IMR-90 (cell line): ENCODE measurements at regions not wholly inside any gene's neighbourhood (a gene's known extent, or its start where the extent isn't known, plus 50 kb on each side); places are given as distances from the start of the nearest gene placed in this dataset.

ENCODE experiments used
- ATAC-seq: fragments of 200-7000 bp; cut with Tn5 transposase; 2 replicates; pipeline ENCODE4 v1.9.1; 2020; ENCODE audit warnings: low read depth, mild to moderate bottlenecking, moderate library complexity
- BruUV-seq: library from RNA; stranded (reverse); fragments of 400-500 nt; replicated peaks from 2 replicates; lab custom pipeline; 2021; lab: Mats Ljungman, UMichigan
- CTCF ChIA-PET: fragments of 300-600 bp; formaldehyde crosslinking; extraction: SDS; loops from one replicate; lab custom pipeline; 2021; ENCODE audit warnings: antibody characterized with exemption; lab: Yijun Ruan, JAX
- POLR2A ChIA-PET: fragments of 300-600 bp; sonication (Branson Sonifier 250); formaldehyde crosslinking; loops from one replicate; lab custom pipeline; 2022; ENCODE audit warnings: antibody characterized with exemption; ENCODE audit not compliant: unreplicated experiment; lab: Charles Lee
- DNase-seq: peaks from one replicate; pipeline ENCODE4 v3.0.0; 2013
- H2AFZ ChIP-seq: replicated peaks from 2 replicates; pipeline ENCODE3; 2013; ENCODE audit warnings: low read length, mild to moderate bottlenecking; ENCODE audit not compliant: poor library complexity
- H2AK5ac ChIP-seq: 2 replicates; pipeline ENCODE4 v1.6.1; 2013; ENCODE audit warnings: low read depth, low read length, inconsistent platforms
- H2AK9ac ChIP-seq: replicated peaks from 2 replicates; pipeline ENCODE3; 2013; ENCODE audit warnings: mild to moderate bottlenecking, low read depth, low read length, moderate library complexity; ENCODE audit not compliant: poor library complexity
- H2BK120ac ChIP-seq: 2 replicates; pipeline ENCODE4 v1.6.1; 2013; ENCODE audit warnings: low read depth, low read length, inconsistent platforms
- H2BK15ac ChIP-seq: 3 replicates; pipeline ENCODE4 v1.6.1; 2013; ENCODE audit warnings: low read depth, low read length, inconsistent platforms
- H2BK20ac ChIP-seq: 2 replicates; pipeline ENCODE4 v1.6.1; 2013; ENCODE audit warnings: low read depth, mild to moderate bottlenecking, inconsistent platforms, low read length, moderate library complexity
- H2BK5ac ChIP-seq: 2 replicates; pipeline ENCODE4 v1.6.1; 2013; ENCODE audit warnings: mild to moderate bottlenecking, low read depth, low read length, inconsistent platforms; ENCODE audit not compliant: poor library complexity, severe bottlenecking
- H3K14ac ChIP-seq: replicated peaks from 2 replicates; pipeline ENCODE4 v1.6.1; 2013; ENCODE audit warnings: low read depth, low read length, inconsistent platforms
- H3K18ac ChIP-seq: 2 replicates; pipeline ENCODE4 v1.6.1; 2013; ENCODE audit warnings: low read depth, low read length, control low read depth
- H3K23ac ChIP-seq: 2 replicates; pipeline ENCODE4 v1.6.1; 2013; ENCODE audit warnings: low read depth, low read length, inconsistent platforms
- H3K27ac ChIP-seq: 2 replicates; pipeline ENCODE4 v1.5.1; 2013; ENCODE audit warnings: mild to moderate bottlenecking, control low read depth, low read length; ENCODE audit not compliant: insufficient read depth
- H3K27me3 ChIP-seq: 2 replicates; pipeline ENCODE4 v1.6.1; 2013; ENCODE audit warnings: low read length; ENCODE audit not compliant: control insufficient read depth, insufficient read depth
- H3K36me3 ChIP-seq: 2 replicates; pipeline ENCODE4 v1.6.1; 2013; ENCODE audit warnings: low read length, mixed read lengths; ENCODE audit not compliant: control insufficient read depth, insufficient read depth
- H3K4ac ChIP-seq: 2 replicates; pipeline ENCODE4 v1.6.1; 2013; ENCODE audit warnings: low read depth, low read length, inconsistent platforms
- H3K4me1 ChIP-seq: 2 replicates; pipeline ENCODE4 v1.6.1; 2013; ENCODE audit warnings: low read length, mixed read lengths; ENCODE audit not compliant: control insufficient read depth, insufficient read depth
- H3K4me2 ChIP-seq: 2 replicates; pipeline ENCODE4 v1.6.1; 2013; ENCODE audit warnings: low read depth, mild to moderate bottlenecking, control low read depth, low read length, moderate library complexity
- H3K4me3 ChIP-seq: 2 replicates; pipeline ENCODE4 v1.5.1; 2013; ENCODE audit warnings: low read depth, mild to moderate bottlenecking, control low read depth, low read length, moderate library complexity; ENCODE audit not compliant: insufficient read depth
- H3K56ac ChIP-seq: 2 replicates; pipeline ENCODE4 v1.6.1; 2013; ENCODE audit warnings: low read length, inconsistent platforms; ENCODE audit not compliant: insufficient read depth; ENCODE audit errors: extremely low read depth
- H3K79me1 ChIP-seq, 2 experiments: 2 replicates each; pipeline ENCODE4 v1.6.1; 2013; ENCODE audit warnings: low read length in 2 of 2, inconsistent platforms in 1 of 2, low read depth in 1 of 2
- H3K9ac ChIP-seq: 2 replicates; pipeline ENCODE4 v1.6.1; 2013; ENCODE audit warnings: low read depth, low read length, control low read depth
- H3K9me1 ChIP-seq: 2 replicates; pipeline ENCODE4 v1.6.1; 2013; ENCODE audit warnings: low read length, inconsistent platforms; ENCODE audit not compliant: insufficient read depth
- H3K9me3 ChIP-seq: 2 replicates; pipeline ENCODE4 v1.6.1; 2013; ENCODE audit warnings: low read length; ENCODE audit not compliant: control insufficient read depth, insufficient read depth
- H4K20me1 ChIP-seq: 2 replicates; pipeline ENCODE4 v1.6.1; 2013; ENCODE audit warnings: low read length, inconsistent platforms; ENCODE audit not compliant: insufficient read depth
- H4K5ac ChIP-seq: 2 replicates; pipeline ENCODE4 v1.6.1; 2013; ENCODE audit warnings: mild to moderate bottlenecking, low read depth, low read length, control low read depth
- H4K8ac ChIP-seq, 2 experiments: 2 replicates each; pipeline ENCODE4 v1.6.1; 2013; ENCODE audit warnings: low read depth in 2 of 2, low read length in 2 of 2, control low read depth in 1 of 2, inconsistent platforms in 1 of 2
- H4K91ac ChIP-seq: 2 replicates; pipeline ENCODE4 v1.6.1; 2013; ENCODE audit warnings: low read depth, low read length, inconsistent platforms; ENCODE audit not compliant: insufficient read depth
- BHLHE40 ChIP-seq: fragments of 150-350 bp; IDR thresholded peaks from 2 replicates; pipeline ENCODE4 v1.6.1; 2016; ENCODE audit warnings: mild to moderate bottlenecking, low read depth, low read length
- CEBPB ChIP-seq: IDR thresholded peaks from 2 replicates; pipeline ENCODE4 v1.6.1; 2012; ENCODE audit warnings: low read depth, low read length, improper control_type of control experiment
- CHD1 ChIP-seq: IDR thresholded peaks from 2 replicates; pipeline ENCODE4 v1.6.1; 2012; ENCODE audit warnings: low read depth, low read length, improper control_type of control experiment
- ELK1 ChIP-seq: fragments of 150-350 bp; IDR thresholded peaks from 2 replicates; pipeline ENCODE4 v1.6.1; 2016; ENCODE audit warnings: low read depth, mild to moderate bottlenecking, low read length, moderate library complexity, borderline replicate concordance
- FOS ChIP-seq: fragments of 150-350 bp; IDR thresholded peaks from 2 replicates; pipeline ENCODE4 v1.6.1; 2016; ENCODE audit warnings: low read depth, low read length
- MAFK ChIP-seq: IDR thresholded peaks from 2 replicates; pipeline ENCODE4 v1.6.1; 2012; ENCODE audit warnings: low read depth, low read length, improper control_type of control experiment
- MAZ ChIP-seq: IDR thresholded peaks from 2 replicates; pipeline ENCODE4 v1.6.1; 2012; ENCODE audit warnings: low read depth, mild to moderate bottlenecking, low read length, improper control_type of control experiment, moderate library complexity, borderline replicate concordance
- MXI1 ChIP-seq: IDR thresholded peaks from 2 replicates; pipeline ENCODE4 v1.6.1; 2012; ENCODE audit warnings: low read depth, mild to moderate bottlenecking, low read length, moderate library complexity, borderline replicate concordance
- NFE2L2 ChIP-seq: fragments of 150-350 bp; IDR thresholded peaks from 2 replicates; pipeline ENCODE4 v1.6.1; 2016; ENCODE audit warnings: low read depth, mild to moderate bottlenecking, low read length
- POLR2A ChIP-seq: IDR thresholded peaks from 2 replicates; pipeline ENCODE4 v1.6.1; 2012; ENCODE audit warnings: mild to moderate bottlenecking, low read depth, low read length
- RAD21 ChIP-seq: IDR thresholded peaks from 2 replicates; pipeline ENCODE4 v1.6.1; 2012; ENCODE audit warnings: low read length, improper control_type of control experiment
- RCOR1 ChIP-seq: IDR thresholded peaks from 2 replicates; pipeline ENCODE4 v1.6.1; 2012; ENCODE audit warnings: mild to moderate bottlenecking, low read length, improper control_type of control experiment; ENCODE audit not compliant: insufficient replicate concordance
- RFX5 ChIP-seq: IDR thresholded peaks from 2 replicates; pipeline ENCODE4 v1.8.0; 2012; ENCODE audit warnings: low read depth, mild to moderate bottlenecking, low read length, moderate library complexity
- SMC3 ChIP-seq: fragments of 150-350 bp; IDR thresholded peaks from 2 replicates; pipeline ENCODE4 v1.6.1; 2016; ENCODE audit warnings: low read depth, mild to moderate bottlenecking, antibody characterized with exemption, low read length, moderate library complexity
- WGBS, 2 experiments: methylation state at CpG; one replicate each; pipeline versions ENCODE4 v1.1.5 to v1.1.7; 2013; ENCODE audit warnings: missing lambda C conversion rate in 2 of 2; ENCODE audit not compliant: insufficient read length in 1 of 2; ENCODE audit errors: extremely low coverage in 2 of 2; 5-methylcytosine and 5-hydroxymethylcytosine counted together
- dilution Hi-C: fragments of 300-500 bp; cut with HindIII; formaldehyde crosslinking; loops from one replicate; pipeline ENCODE4 v1.14.3; 2018; ENCODE audit warnings: low sequenced_read_pairs; ENCODE audit not compliant: unreplicated experiment
- in situ Hi-C: fragments of 300-500 bp; cut with MboI; formaldehyde crosslinking; loops from 3 replicates; pipeline ENCODE4 v1.14.3; 2019; ENCODE audit warnings: low sequenced_read_pairs, inconsistent platforms, mixed read lengths
- intact Hi-C: fragments of 100-400 bp; cut with micrococcal nuclease; formaldehyde crosslinking; loops from 2 replicates; pipeline ENCODE4 v1.10.0; 2022
- TF ChIP-seq, protein P1 (sequence below): conservative IDR thresholded peaks from 2 replicates; pipeline ENCODE4 v1.5.1; 2012; ENCODE audit warnings: mild to moderate bottlenecking, low read depth, low read length, improper control_type of control experiment
- TF ChIP-seq, protein P2 (sequence below): fragments of 150-350 bp; IDR thresholded peaks from 2 replicates; pipeline ENCODE4 v1.6.1; 2017; ENCODE audit warnings: mild to moderate bottlenecking, antibody characterized with exemption, low read length, low read depth

GRCh38 chr5:3311433-3311832 lies 284.2 kb upstream of the IRX1 start:
- BruUV-seq: no TSS peak
- H3K27me3 ChIP-seq: no peaks in the 10 kb centered on the region
- in situ Hi-C loops: no loop called here
- ChIA-PET CTCF (no interaction called here), POLR2A (no interaction called here)
- H3K56ac ChIP-seq: no peak overlapping the region
- ATAC-seq (no peak), DNase-seq (no peak)
- no peak overlapping the region for H3K18ac ChIP-seq
- H3K9me1 ChIP-seq: no peaks in the 10 kb centered on the region
- H2BK120ac ChIP-seq: no peak overlapping the region
- H3K27ac ChIP-seq: no peak overlapping the region
- no peak overlapping the region for H3K23ac ChIP-seq
- no peaks in the 10 kb centered on the region for H3K36me3 ChIP-seq
- H2BK20ac ChIP-seq: no peak overlapping the region
- no peak overlapping the region for H2AK9ac ChIP-seq
- H4K20me1 ChIP-seq: no peaks in the 10 kb centered on the region
- no peak overlapping the region for H3K9ac ChIP-seq
- no peak overlapping the region for H3K4me2 ChIP-seq
- H3K79me1 ChIP-seq: no peaks in the 10 kb centered on the region
- H3K4me3 ChIP-seq: no peak overlapping the region
- H4K91ac ChIP-seq: no peak overlapping the region
- H2BK5ac ChIP-seq: no peak overlapping the region
- dilution Hi-C loops: no loop called here
- no CpG with 5 or more reads among the region's 8 CpGs for whole genome bisulfite sequencing, 2 experiments
- H3K9me3 ChIP-seq: peaks cover 34% of the 10 kb centered on the region
- H4K5ac ChIP-seq: no peak overlapping the region
- no peak overlapping the region for H2AK5ac ChIP-seq
- no peak overlapping the region for H2BK15ac ChIP-seq
- H3K14ac ChIP-seq: no peak overlapping the region
- H3K4ac ChIP-seq: no peak overlapping the region
- H4K8ac ChIP-seq: no peak overlapping the region
- no peak overlapping the region for H2AFZ ChIP-seq
- intact Hi-C loops: no loop called here
- H3K4me1 ChIP-seq: no peaks in the 10 kb centered on the region
- no peak for TF ChIP-seq MXI1
- no peak for TF ChIP-seq ELK1
- TF ChIP-seq, protein P1, sequence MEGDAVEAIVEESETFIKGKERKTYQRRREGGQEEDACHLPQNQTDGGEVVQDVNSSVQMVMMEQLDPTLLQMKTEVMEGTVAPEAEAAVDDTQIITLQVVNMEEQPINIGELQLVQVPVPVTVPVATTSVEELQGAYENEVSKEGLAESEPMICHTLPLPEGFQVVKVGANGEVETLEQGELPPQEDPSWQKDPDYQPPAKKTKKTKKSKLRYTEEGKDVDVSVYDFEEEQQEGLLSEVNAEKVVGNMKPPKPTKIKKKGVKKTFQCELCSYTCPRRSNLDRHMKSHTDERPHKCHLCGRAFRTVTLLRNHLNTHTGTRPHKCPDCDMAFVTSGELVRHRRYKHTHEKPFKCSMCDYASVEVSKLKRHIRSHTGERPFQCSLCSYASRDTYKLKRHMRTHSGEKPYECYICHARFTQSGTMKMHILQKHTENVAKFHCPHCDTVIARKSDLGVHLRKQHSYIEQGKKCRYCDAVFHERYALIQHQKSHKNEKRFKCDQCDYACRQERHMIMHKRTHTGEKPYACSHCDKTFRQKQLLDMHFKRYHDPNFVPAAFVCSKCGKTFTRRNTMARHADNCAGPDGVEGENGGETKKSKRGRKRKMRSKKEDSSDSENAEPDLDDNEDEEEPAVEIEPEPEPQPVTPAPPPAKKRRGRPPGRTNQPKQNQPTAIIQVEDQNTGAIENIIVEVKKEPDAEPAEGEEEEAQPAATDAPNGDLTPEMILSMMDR: no peak
- TF ChIP-seq FOS: no peak
- TF ChIP-seq BHLHE40: no peak
- TF ChIP-seq CHD1: no peak
- no peak for TF ChIP-seq POLR2A
- no peak for TF ChIP-seq MAZ
- TF ChIP-seq, protein P2, sequence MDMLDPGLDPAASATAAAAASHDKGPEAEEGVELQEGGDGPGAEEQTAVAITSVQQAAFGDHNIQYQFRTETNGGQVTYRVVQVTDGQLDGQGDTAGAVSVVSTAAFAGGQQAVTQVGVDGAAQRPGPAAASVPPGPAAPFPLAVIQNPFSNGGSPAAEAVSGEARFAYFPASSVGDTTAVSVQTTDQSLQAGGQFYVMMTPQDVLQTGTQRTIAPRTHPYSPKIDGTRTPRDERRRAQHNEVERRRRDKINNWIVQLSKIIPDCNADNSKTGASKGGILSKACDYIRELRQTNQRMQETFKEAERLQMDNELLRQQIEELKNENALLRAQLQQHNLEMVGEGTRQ: no peak
- TF ChIP-seq SMC3: no peak
- no peak for TF ChIP-seq MAFK
- TF ChIP-seq RFX5: no peak
- TF ChIP-seq RAD21: no peak
- no peak for TF ChIP-seq CEBPB
- no peak for TF ChIP-seq NFE2L2
- no peak for TF ChIP-seq RCOR1
